PC-9 (cell line): ENCODE measurements at regions not wholly inside any gene's neighbourhood (a gene's known extent, or its start where the extent isn't known, plus 50 kb on each side); places are given as distances from the start of the nearest gene placed in this dataset.

Source experiments
- BruUV-seq: library from RNA; stranded (reverse); fragments of 400-500 nt; replicated peaks from 2 replicates; lab custom pipeline; 2021; lab: Mats Ljungman, UMichigan
- CTCF ChIA-PET: fragments of 300-600 bp; sonication (Branson Sonifier 250); formaldehyde crosslinking; loops from one replicate; lab custom pipeline; 2022; ENCODE audit warnings: antibody characterized with exemption; lab: Charles Lee
- POLR2A ChIA-PET: fragments of 300-600 bp; sonication (Branson Sonifier 250); formaldehyde crosslinking; loops from one replicate; lab custom pipeline; 2022; ENCODE audit warnings: antibody characterized with exemption; ENCODE audit not compliant: unreplicated experiment; lab: Charles Lee
- DNase-seq, 2 experiments: peaks; one replicate each; pipeline versions ENCODE4 v3.0.0 to v3.0.0-alpha.2; 2015 to 2022; ENCODE audit warnings: mixed read lengths in 1 of 2
- H2AFZ ChIP-seq: fragments of 200-600 bp; sonication (generic); 2 replicates; pipeline ENCODE4 v1.8.1; 2017; ENCODE audit warnings: antibody characterized with exemption
- H3F3A ChIP-seq: fragments of 200-600 bp; sonication (generic); 2 replicates; pipeline ENCODE4 v1.8.1; 2017; ENCODE audit warnings: antibody characterized with exemption, mild to moderate bottlenecking, low read depth; ENCODE audit not compliant: insufficient read depth
- H3K27ac ChIP-seq: fragments of 200-600 bp; sonication (generic); 2 replicates; pipeline ENCODE4 v1.6.1; 2016; ENCODE audit warnings: mixed run types
- H3K27me3 ChIP-seq: fragments of 200-600 bp; sonication (generic); 2 replicates; pipeline ENCODE4 v1.6.1; 2016; ENCODE audit warnings: low read depth, mixed run types; ENCODE audit not compliant: insufficient read depth
- H3K36me3 ChIP-seq: fragments of 200-600 bp; sonication (generic); 2 replicates; pipeline ENCODE4 v1.6.1; 2016; ENCODE audit warnings: low read depth, mixed run types
- H3K4me1 ChIP-seq: fragments of 200-600 bp; sonication (generic); replicated peaks from 2 replicates; pipeline ENCODE4 v1.6.1; 2016; ENCODE audit warnings: mixed run types; ENCODE audit not compliant: insufficient read depth
- H3K4me2 ChIP-seq: fragments of 200-600 bp; sonication (generic); 2 replicates; pipeline ENCODE4 v1.6.1; 2017; ENCODE audit warnings: mixed run types
- H3K4me3 ChIP-seq: fragments of 200-600 bp; sonication (generic); 2 replicates; pipeline ENCODE4 v1.6.1; 2016; ENCODE audit warnings: mixed run types
- H3K79me2 ChIP-seq: fragments of 200-600 bp; sonication (generic); 2 replicates; pipeline ENCODE4 v1.6.1; 2017; ENCODE audit warnings: low read depth, mixed run types
- H3K9me2 ChIP-seq: fragments of 200-600 bp; sonication (generic); 2 replicates; pipeline ENCODE4 v1.8.1; 2017; ENCODE audit warnings: mild to moderate bottlenecking; ENCODE audit not compliant: insufficient read depth
- H3K9me3 ChIP-seq: fragments of 200-600 bp; sonication (generic); 2 replicates; pipeline ENCODE4 v1.8.1; 2016; ENCODE audit warnings: low read depth; ENCODE audit not compliant: insufficient read depth
- H4K20me1 ChIP-seq: fragments of 200-600 bp; sonication (generic); 2 replicates; pipeline ENCODE4 v1.8.1; 2017; ENCODE audit not compliant: insufficient read depth
- CTCF ChIP-seq: fragments of 200-600 bp; sonication (generic); conservative IDR thresholded peaks from 2 replicates; pipeline ENCODE4 v1.6.1; 2017; ENCODE audit warnings: mixed run types, antibody characterized with exemption, mild to moderate bottlenecking, moderate library complexity
- EZH2 ChIP-seq: fragments of 200-600 bp; sonication (generic); IDR thresholded peaks from 2 replicates; pipeline ENCODE4 v1.8.0; 2017; ENCODE audit warnings: antibody characterized with exemption, low read depth
- intact Hi-C: fragments of 100-400 bp; cut with micrococcal nuclease; formaldehyde crosslinking; loops from one replicate; pipeline ENCODE4 v1.10.0; 2022; ENCODE audit not compliant: unreplicated experiment

GRCh38 chr6:156169371-156169770 lies 607.8 kb upstream of the ARID1B start:
- H3F3A ChIP-seq, result no peaks in the 10 kb centered on the region
- DNase-seq, result no peak
- BruUV-seq, result no TSS peak
- no peaks in the 10 kb centered on the region for H3K27me3 ChIP-seq
- ChIA-PET POLR2A (no interaction called here), CTCF (no interaction called here)
- no peaks in the 10 kb centered on the region for H3K9me3 ChIP-seq
- no peaks in the 10 kb centered on the region for H3K36me3 ChIP-seq
- TF ChIP-seq EZH2, result no peak
- TF ChIP-seq CTCF, result no peak
- H3K4me3 ChIP-seq, result no peak overlapping the region
- no peaks in the 10 kb centered on the region for H3K9me2 ChIP-seq
- no peaks in the 10 kb centered on the region for H4K20me1 ChIP-seq
- no peaks in the 10 kb centered on the region for H3K79me2 ChIP-seq
- H3K4me2 ChIP-seq, result no peak overlapping the region
- no peak overlapping the region for H2AFZ ChIP-seq
- H3K4me1 ChIP-seq, result no peaks in the 10 kb centered on the region
- no peak overlapping the region for H3K27ac ChIP-seq
- intact Hi-C loops, result no loop called here

GRCh38 chr6:156167625-156168071 lies 609.5 kb upstream of the ARID1B start:
- Histone ChIP-seq H3K4me2 (no peak overlapping the region), H3K27me3 (no peaks in the 10 kb centered on the region), H3K9me2 (no peaks in the 10 kb centered on the region), H3K9me3 (no peaks in the 10 kb centered on the region), H3K4me1 (no peaks in the 10 kb centered on the region), H3K4me3 (no peak overlapping the region), H3F3A (no peaks in the 10 kb centered on the region), H4K20me1 (no peaks in the 10 kb centered on the region), H3K27ac (no peak overlapping the region), H2AFZ (no peak overlapping the region), H3K79me2 (no peaks in the 10 kb centered on the region), H3K36me3 (no peaks in the 10 kb centered on the region)
- DNase-seq, result no peak
- no peak for TF ChIP-seq EZH2
- no peak for TF ChIP-seq CTCF
- intact Hi-C loops, result no loop called here
- BruUV-seq, result no TSS peak
- ChIA-PET CTCF (no interaction called here), POLR2A (no interaction called here)

GRCh38 chr6:156167016-156167624 lies 610.1 kb upstream of the ARID1B start:
- BruUV-seq, result no TSS peak
- H3K27me3 ChIP-seq, result no peaks in the 10 kb centered on the region
- no peaks in the 10 kb centered on the region for H4K20me1 ChIP-seq
- H3K27ac ChIP-seq, result no peak overlapping the region
- no peak overlapping the region for H3K4me2 ChIP-seq
- no peak overlapping the region for H3K4me3 ChIP-seq
- CTCF ChIA-PET, result no interaction called here
- POLR2A ChIA-PET, result no interaction called here
- no peaks in the 10 kb centered on the region for H3K9me3 ChIP-seq
- no peaks in the 10 kb centered on the region for H3K36me3 ChIP-seq
- intact Hi-C loops, result no loop called here
- no peaks in the 10 kb centered on the region for H3K9me2 ChIP-seq
- H3F3A ChIP-seq, result no peaks in the 10 kb centered on the region
- no peak overlapping the region for H2AFZ ChIP-seq
- H3K79me2 ChIP-seq, result no peaks in the 10 kb centered on the region
- no peak for DNase-seq
- TF ChIP-seq EZH2 (no peak), CTCF (no peak)
- no peaks in the 10 kb centered on the region for H3K4me1 ChIP-seq
